NOMO-1 (cell line): ENCODE measurements at regions not wholly inside any gene's neighbourhood (a gene's known extent, or its start where the extent isn't known, plus 50 kb on each side); places are given as distances from the start of the nearest gene placed in this dataset.
"Not testable (repeated sequence)": the region's sequence is repeated elsewhere in the genome, so short reads cannot be mapped to it uniquely, and the experiment has no call there.

ENCODE experiments used
- DNase-seq, 2 experiments: peaks; one replicate each; lab custom pipeline; 2025; ENCODE audit not compliant: unreplicated experiment in 2 of 2; lab: John Stamatoyannopoulos, UW

GRCh38 chr15:57767481-57767880 is 61.0 kb downstream of the POLR2M start:
- no peak for DNase-seq

GRCh38 chr15:57769266-57769665 is 62.8 kb downstream of the POLR2M start:
- DNase-seq: no peak

- no peak for DNase-seq
Measured at GRCh38 chr15:57770495-57770894, 64.0 kb downstream of the POLR2M start.

GRCh38 chr15:57772223-57772957 is 65.9 kb downstream of the POLR2M start:
- DNase-seq: no peak

GRCh38 chr15:57773051-57773450 is 66.5 kb downstream of the POLR2M start:
- no peak for DNase-seq

- no peak for DNase-seq
Measured at GRCh38 chr15:57777003-57777402, 70.5 kb downstream of the POLR2M start.

GRCh38 chr15:57780471-57780870 is 74.0 kb downstream of the POLR2M start:
- DNase-seq: no peak

- DNase-seq: no peak
Measured at GRCh38 chr15:57782731-57783130, 76.2 kb downstream of the POLR2M start.

GRCh38 chr15:57784081-57784511 is 77.6 kb downstream of the POLR2M start:
- no peak for DNase-seq

GRCh38 chr15:57785039-57785438 is 78.5 kb downstream of the POLR2M start:
- DNase-seq: no peak

GRCh38 chr15:57785959-57786358 is 79.4 kb downstream of the POLR2M start:
- no peak for DNase-seq

- no peak for DNase-seq
Measured at GRCh38 chr15:57789225-57789624, 82.7 kb downstream of the POLR2M start.

GRCh38 chr15:57792724-57793449 is 86.4 kb downstream of the POLR2M start:
- no peak for DNase-seq

- DNase-seq: no peak
Measured at GRCh38 chr15:57795261-57795660, 88.7 kb downstream of the POLR2M start.

- no peak for DNase-seq
Measured at GRCh38 chr15:57796146-57796545, 89.6 kb downstream of the POLR2M start.

GRCh38 chr15:57797110-57797509 is 90.6 kb downstream of the POLR2M start:
- DNase-seq: no peak

GRCh38 chr15:57797568-57798267 is 91.2 kb downstream of the POLR2M start:
- no peak for DNase-seq

- no peak for DNase-seq
Measured at GRCh38 chr15:57806003-57806402, 99.5 kb downstream of the POLR2M start.

- DNase-seq: not testable (repeated sequence)
Measured at GRCh38 chr15:57809285-57809684, 102.8 kb downstream of the POLR2M start.

GRCh38 chr15:57816599-57816998 is 110.1 kb downstream of the POLR2M start:
- no peak for DNase-seq

GRCh38 chr15:57819646-57820045 is 113.1 kb downstream of the POLR2M start:
- no peak for DNase-seq

- DNase-seq: no peak
Measured at GRCh38 chr15:57820119-57820518, 113.6 kb downstream of the POLR2M start.
